ENCODE measurements at regions not wholly inside any gene's neighbourhood (a gene's known extent, or its start where the extent isn't known, plus 50 kb on each side); places are given as distances from the start of the nearest gene placed in this dataset.
"Not testable (repeated sequence)": the region's sequence is repeated elsewhere in the genome, so short reads cannot be mapped to it uniquely, and the experiment has no call there.

DNA sequence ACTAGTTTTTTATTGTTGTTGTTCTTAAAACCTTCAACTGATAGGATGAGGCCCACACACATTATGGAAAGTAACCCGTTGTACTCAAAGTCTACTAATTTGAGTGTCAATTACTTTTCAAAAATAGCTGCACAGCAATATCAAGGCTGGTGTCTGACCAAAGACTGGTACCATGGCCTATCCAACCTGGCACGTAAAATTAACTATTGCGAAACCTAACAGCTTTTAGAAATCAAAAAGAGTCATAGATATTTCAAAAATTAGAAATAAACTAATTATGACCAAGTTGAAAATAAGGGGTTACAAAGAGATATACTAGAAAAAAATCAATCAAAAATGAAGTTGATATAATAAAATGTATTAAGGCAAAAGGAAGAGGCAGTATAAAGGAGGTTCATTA is 501.5 kb upstream of the SLC8A1 start:
- DNase-seq (ENCODE audit: low spot score) = no peak

DNA sequence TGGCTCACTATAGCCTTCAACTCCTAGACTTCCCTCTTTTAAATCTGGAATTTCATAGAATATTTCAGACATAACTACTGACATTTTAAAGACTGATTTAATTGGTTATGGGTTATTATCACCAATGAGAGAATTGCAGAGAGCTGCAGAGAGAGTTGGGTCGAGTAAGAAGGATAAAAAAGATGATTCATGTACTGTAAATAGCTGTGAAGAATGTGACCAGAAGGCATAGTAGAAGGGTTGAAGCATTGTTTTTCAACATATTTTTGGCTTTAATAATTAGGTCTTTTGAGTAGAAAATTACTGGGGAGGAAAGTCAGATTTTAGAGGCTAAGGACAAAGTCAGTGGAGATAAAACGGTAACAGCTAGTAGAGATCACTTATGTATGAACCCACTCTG is 503.2 kb upstream of the SLC8A1 start:
- DNase-seq (ENCODE audit: low spot score) = peak; percentile 36

DNA sequence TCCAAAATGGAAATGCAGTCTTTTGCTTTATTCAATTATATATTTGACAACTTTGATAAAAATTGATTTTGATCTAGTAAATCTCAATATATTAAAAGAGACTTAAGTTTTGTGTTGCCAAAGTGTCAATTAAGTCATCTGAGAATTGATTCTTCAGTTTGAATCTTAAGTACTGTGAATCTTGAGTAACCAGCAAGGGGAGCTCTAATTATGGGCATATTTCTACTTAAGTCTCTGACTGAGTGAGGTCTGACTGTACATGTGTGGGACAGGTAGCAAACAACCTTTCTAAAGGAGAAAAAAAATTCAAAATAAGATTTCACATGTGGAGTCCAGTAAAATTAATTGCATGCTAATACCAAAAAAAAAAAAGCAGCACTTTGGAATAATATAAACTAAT is 503.7 kb upstream of the SLC8A1 start:
- no peak for DNase-seq (ENCODE audit: low spot score)

DNA sequence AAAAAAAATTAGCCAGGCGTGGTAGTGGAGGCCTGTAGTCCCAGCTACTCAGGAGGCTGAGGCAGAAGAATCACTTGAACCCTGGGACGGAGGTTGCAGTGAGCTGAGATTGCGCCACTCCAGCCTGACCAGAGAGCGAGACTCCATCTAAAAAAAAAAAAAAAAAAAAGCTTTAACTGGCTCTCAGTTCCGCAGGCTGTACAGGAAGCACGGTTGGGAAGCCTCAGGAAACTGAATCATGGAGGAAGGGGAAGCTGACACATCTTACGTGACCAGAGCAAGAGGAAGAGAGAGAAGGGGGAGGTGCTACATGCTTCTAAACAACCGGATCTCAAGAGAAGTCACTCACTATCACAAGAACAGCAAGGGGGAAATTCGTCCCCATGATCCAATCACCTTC is 505.6 kb upstream of the SLC8A1 start:
- peak; percentile 89 for DNase-seq (ENCODE audit: low spot score)

DNA sequence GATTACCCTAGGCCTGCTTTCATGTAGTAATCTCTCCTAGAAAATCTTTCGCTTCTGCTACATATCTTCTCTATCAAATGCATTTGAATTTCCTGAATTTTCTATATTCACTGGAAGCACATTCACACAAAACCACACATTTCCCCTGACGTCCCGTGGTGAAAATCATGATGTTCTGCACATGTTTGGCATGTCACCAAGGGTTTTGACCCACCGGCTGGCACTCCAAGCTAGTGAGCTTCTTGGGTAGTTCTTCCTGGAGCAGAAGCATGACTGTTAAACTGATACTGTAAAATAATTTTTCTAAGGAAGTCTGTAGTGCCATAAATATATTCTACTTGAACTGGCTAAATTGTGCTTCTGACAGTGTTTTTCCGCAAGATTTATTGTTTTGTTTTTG is 510.1 kb upstream of the SLC8A1 start:
- no peak for DNase-seq (ENCODE audit: low spot score)

DNA sequence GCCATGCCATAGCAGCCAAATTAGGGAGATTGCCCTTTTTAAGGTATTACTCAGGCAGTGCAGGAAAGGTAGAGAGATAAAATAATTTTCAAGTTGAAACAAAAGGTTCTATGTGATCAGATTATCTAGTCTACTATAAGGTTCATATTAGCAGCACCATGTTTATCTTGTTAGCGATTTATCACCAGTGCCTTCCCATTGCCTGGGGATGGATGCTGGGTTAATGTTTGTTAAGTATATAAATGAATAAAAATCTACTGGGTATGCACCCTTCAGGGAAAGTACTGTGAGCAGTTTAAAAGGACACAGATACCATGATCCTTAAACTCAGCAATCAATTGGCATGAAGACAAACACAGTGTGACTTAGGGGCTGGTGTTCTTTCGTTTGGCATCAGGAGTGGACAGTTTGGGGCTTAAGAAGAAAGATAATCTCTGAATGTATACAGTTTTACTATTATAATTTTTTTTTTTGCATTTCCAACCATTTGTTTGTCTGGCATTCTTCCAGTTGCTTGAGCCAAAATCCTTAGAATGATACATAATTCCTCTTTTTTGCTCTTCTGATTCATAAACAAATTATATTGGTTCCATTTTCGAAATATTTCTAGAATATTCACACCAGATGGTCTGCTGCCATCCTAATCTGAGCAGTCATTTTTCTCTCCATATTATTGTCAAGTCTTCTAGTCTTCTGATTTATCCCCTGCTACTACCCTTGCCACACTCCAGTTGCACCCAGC is 512.8 kb upstream of the SLC8A1 start:
- DNase-seq (ENCODE audit: low spot score) = no peak

DNA sequence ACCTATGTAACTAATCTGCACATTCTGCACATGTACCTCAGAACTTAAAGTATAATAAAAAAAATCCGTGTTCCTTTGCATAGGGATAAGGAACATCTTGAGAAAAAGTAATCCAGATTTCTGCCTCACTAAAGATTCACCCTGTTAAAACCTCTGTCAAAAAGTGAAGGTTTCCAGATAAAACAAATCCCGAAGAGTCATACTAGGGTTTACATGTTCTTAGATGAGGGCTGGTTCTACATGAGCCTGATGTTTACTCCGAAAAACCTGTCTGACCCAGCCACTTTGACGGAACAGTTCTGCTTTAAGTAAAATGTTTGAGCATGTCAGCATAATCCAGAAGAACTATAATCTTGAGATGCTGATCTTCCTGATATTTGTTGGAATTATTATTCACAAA is 515.6 kb upstream of the SLC8A1 start:
- no peak for DNase-seq (ENCODE audit: low spot score)

DNA sequence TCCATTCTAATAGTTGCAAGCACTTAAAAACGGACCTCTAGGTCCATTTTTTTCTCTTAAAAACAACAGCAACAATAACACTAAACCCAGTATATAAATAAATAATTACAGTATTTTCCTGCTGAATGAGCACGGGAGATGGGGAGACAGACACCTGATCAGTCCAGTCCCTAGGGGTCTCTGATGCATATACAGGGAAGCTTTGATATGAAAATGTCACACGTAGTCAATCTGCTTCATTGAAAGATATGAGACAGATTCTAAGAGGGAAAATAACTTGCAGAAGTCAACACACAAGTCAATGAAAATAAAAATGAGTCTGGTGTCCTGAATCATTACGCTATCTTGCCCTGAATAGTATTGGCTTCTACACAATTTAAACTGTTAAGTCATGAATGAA is 523.3 kb upstream of the SLC8A1 start:
- no peak for DNase-seq (ENCODE audit: low spot score)

DNA sequence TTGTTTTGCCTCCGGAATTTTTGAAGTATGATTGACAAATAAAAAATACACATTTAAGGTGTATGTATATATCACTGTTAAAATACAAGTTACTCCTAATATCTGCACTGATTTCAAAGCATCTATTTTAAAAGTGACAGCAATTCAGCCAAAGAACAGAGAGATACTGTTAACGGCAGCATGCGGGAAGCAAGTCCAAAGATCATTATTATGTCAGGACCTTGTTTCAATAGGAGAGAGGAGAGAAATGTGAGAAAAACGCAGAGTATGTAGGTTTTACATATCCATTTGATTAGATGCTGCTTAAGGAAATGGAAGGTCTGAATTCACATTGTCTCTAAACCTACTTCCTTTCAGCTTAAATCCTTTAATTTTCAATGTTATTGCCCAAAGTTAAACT is 545.5 kb upstream of the SLC8A1 start:
- no peak for DNase-seq (ENCODE audit: low spot score)

DNA sequence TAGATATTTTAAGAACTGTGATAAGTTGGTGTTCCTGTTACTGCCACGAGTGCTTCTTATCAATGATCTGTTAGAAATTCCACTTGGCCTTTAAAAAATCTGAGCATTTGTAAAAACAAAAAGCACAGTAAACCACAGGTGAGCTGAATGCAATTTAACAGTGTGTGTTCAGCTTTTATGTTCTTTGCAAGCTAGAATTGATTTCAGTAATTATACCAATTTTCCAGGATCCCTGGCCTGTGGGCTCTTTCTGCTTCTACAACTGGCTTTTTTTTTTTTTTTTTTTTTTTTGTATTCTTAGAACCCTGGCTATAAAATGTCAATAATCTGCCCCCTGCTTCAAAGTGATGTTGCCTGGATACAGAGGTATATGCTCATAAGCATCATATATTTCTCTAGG is 548.5 kb upstream of the SLC8A1 start:
- DNase-seq (ENCODE audit: low spot score) = no peak

DNA sequence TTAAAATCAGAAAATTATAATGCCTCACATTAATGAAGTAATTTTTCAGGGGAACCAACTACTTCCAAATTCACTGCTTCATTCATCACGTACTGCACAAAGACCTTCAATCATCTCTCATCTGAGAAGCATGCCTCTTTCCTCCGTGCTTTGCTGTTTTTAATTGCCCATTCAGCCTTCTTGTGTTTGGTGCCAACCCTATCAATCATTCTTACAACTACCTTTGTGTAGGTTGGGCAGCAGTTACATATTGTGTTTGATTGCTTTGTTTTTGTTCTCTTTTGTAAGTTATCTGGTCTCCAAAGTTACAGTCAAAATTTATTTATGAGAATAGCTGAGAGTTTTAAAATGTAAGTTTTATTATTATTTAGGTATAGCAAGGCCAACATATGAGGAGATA is 549.0 kb upstream of the SLC8A1 start:
- no peak for DNase-seq (ENCODE audit: low spot score)

DNA sequence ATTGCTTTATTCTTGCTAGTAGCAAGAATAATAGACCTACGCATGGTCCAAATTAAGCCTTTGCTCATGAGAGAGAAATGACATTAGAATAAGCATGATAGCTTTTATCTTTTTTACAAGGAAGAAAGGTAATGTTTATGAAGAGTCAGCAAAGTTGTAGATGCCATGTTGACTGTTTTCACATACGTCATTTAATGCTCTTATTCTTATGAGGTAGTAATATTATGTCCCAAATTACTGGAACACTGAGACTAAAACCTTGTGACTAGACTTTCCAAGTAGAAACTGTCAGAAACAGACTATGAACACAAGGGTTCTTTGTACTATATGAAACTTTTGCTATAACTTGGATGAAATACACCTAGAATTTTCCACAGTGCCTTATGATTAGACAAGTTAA is 552.8 kb upstream of the SLC8A1 start:
- no peak for DNase-seq (ENCODE audit: low spot score)

DNA sequence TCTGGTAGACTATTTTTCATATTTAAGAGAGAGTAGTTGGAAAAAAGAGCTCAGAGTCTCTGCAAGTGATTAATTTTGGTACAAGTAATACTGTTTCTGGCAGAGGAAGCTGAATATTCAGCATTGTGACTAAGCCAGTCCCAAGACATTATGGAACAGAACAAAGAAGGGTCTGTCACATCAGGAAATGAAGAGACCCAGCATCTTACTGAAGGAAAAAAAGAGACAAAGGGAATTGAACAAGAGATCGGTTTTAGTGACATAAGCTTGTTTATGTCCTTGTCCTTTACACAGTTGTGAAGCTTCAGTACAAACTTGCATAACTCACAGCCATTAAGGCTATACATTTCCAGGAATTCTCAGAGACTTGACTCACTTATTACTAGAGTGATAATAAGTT is 568.5 kb upstream of the SLC8A1 start:
- DNase-seq (ENCODE audit: low spot score) = peak; percentile 59

DNA sequence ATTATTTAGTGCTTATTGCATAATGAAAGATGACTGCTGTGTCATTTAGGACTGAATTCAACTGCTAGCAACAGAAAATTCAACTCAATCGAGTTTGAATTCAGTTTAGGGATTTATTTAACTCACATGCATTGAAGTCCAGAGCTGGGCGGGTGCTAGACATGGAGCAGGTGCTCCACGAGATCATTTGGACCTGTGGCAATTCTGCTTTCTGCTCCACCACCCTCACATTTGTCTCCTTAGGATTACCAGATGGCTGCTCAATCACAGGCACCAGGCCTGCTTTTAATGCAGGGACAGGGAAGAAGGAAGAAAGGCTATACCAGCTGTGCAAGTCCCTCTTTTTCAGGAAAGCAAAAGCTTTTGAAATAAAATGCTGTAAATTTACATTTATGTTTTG is 572.9 kb upstream of the SLC8A1 start:
- DNase-seq (ENCODE audit: low spot score) = no peak

DNA sequence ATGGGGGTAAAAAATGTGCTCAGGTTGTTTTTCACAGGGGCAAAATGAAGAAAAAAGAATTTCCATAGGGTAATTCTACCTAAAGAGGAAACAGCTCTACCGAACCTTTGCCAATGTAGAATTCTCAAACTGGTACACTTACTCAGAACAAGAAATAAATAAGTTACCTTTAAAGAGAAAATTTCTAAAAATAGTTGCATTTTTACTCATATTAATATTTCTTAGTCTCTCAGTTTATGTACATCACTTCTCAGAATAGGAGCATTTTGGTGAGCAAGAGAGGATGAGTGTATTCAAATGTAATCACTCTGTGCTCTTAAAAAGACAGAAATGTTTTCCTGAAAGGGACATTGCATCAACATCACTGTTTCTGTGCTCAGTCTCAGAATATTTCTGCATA is 574.7 kb upstream of the SLC8A1 start:
- DNase-seq (ENCODE audit: low spot score) = no peak

DNA sequence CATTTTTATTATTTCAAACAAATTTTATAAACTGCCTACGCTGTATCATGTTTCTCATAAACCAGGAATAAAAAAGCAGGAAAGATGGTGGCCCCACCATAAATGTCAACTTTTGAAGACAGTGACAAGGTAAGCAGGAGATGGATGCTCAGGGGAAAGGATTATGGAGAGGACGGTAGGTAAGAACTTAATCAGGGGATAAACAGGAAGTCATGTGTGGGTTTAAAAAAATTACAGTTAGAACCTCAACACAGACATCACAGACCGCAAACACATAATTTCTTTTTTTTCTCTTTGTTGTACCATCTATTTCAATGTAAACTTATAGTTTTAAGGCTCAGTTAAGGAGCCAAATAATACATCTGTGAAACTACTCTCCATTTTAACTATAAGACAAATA is 575.2 kb upstream of the SLC8A1 start:
- no peak for DNase-seq (ENCODE audit: low spot score)

DNA sequence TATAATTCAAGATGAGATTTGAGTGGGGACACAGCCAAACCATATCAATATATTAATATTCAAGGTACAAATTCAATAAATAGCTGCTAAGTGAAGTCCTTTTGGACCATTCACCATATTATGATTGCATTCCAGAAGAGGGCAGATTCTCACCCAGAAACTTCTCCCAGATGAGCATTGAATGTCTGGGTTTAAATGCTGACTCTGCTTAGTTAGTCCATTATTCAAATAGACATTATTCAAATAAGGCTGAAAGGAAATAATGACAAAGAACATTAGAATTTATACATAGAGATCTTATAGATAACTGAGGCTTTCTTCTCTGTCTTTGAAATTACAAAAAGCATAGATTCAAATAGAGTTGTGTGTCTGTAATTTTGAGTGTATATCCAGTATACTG is 579.4 kb upstream of the SLC8A1 start:
- DNase-seq (ENCODE audit: low spot score) = no peak

DNA sequence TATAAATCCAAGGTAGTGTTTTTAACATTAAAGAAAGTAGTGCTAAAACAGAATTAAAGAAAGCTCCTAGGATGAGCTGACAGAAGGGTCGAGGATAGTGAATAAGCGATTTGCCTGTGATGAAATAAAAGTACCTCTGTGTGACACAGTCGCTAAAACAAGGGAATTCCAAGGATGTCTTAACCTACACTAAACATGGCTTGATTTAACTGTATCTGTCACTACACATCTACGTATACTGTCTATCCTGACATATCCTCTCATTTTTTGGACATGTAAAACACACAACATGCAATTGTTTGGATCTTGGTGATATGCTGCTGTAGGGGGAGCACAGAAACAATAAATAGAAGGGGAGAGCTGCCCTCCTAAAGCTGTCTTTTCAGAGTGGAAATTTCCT is 580.8 kb upstream of the SLC8A1 start:
- no peak for DNase-seq (ENCODE audit: low spot score)

DNA sequence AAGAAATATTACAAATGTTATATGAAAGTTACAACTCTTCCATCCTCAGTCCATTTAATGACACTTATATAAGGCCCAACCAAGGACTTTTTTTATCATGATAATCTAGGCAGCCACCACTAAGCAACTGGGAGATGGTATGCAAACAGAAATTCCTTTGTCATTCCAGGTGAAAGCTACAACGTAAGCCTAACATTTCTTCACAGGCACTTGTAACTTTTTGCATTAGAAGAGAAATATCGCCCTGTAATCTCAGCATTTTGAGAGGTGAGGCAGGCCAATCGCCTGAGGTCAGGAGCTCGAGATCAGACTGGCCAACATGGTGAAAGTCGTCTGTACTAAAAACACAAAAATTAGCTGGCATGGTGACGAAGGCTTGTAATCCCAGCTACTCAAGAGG is 581.2 kb upstream of the SLC8A1 start:
- DNase-seq (ENCODE audit: low spot score) = no peak

DNA sequence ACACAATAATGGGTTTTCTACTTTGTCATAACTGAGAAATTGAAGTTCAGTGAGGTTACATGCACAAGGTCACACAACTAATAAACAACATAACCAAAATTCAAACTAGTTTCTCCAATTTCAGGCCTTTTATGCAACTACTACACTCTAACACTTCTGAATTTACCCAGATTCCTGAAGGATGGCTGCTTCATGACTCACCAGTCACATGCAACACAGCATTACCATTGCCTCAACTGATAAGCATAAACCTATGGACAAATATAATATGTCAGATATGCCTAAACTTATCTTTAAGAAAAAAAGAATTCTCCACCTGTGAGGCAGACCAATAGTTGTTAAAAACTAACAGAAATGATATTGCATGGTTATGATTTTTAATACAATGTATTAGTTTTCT is 586.5 kb upstream of the SLC8A1 start:
- DNase-seq (ENCODE audit: low spot score) = peak; percentile 3

DNA sequence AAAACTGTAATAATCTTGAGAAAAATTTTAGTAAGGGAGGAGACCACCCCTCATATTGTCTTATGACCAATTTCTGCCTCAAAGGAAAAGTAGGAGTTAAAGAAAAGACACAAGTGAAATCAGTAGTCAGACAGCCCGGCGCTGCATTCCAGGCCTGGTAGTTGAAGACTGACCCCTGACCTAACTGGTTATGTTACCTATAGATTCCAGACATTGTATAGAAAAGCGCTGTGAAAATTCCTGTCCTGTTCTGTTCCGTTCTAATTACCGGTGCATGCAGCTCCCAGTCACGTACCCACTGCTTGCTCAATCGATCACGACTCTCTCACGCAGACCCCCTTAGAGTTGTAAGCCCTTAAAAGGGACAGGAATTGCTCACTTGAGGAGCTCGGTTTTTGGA is 587.9 kb upstream of the SLC8A1 start:
- DNase-seq (ENCODE audit: low spot score) = not testable (repeated sequence)

DNA sequence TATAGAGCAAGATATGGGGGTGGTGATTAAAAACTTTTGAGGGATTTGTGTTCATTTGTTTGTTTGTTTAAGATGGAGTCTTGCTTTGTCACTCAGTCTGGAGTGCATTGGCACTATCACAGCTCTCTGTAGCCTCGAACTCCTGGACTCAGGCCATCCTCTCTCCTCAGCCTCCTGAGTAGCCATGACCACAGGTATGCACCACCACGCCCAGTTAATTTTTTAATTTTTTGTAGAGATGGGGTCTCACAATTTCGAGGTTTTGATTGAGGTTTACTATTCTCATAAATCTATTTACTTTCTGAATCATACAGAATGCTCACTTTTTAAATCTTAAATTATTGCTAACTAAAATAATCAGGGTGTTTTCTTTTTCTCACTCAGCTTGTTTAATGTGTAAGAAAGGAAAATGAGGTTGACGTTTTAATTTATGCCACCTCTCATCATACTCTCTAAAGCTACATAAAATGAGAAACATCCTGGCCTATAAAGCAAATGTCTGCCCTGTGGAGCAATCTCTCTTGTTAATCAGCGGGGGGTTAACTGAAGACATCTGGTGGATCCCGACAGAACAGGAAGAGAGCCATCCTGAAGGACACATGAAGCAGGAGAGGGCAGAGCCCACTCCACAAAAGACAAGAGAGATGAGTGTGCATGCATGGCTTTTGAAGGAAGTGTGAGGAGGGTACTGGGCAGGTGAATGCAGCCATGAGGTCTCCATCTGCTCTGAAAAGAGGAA is 589.1 kb upstream of the SLC8A1 start:
- DNase-seq (ENCODE audit: low spot score) = no peak

DNA sequence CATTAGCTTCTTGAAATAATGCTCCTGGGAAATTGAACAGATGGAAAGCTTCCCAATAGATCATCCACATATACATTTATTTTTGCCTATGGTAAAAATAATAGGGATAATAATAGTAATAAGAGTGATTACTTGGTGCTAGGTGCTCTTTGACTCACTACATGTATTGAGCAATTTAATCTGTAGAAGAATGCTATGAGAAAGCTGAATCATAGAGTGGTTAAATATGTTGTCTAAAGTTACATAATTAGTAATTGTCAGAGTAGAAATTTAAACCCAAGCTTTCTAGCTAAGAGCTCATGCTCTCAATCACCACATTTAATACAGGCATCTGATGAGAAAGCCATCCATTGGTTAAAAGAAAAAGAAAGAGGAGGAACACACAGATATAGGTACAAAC is 590.5 kb upstream of the SLC8A1 start:
- no peak for DNase-seq (ENCODE audit: low spot score)

DNA sequence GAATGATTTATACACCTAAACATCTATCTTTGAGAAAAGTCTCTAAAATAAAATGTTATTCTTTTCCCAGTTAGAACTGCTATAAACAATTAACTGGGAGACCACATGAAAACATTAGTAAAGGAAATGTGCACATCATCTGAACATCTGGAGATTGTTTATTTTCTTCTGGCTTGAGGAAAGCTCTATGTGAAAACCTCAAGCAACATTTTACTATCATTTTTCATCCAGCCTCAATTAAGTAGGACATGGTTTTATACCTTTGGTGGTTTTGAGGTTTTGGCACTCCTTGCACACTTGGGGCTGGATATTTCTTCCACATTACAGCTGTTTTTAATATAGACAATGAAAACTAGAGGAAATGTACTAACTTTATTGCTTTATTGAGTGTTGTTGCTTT is 609.5 kb upstream of the SLC8A1 start:
- no peak for DNase-seq (ENCODE audit: low spot score)

Measured in kidney capillary endothelial cell (primary cell).